ENCODE measurements at regions not wholly inside any gene's neighbourhood (a gene's known extent, or its start where the extent isn't known, plus 50 kb on each side); places are given as distances from the start of the nearest gene placed in this dataset.

GRCh38 chr16:17839907-17840306 is 369.1 kb upstream of the XYLT1 start:
- TF ChIP-seq CTCF (IDR thresholded peaks at IDR 0.05) (no peak), POLR2A (IDR thresholded peaks at IDR 0.05) (no peak)
